GM10248 (cell line): ENCODE measurements at regions not wholly inside any gene's neighbourhood (a gene's known extent, or its start where the extent isn't known, plus 50 kb on each side); places are given as distances from the start of the nearest gene placed in this dataset.

Experiments used
- CTCF ChIA-PET: fragments of 300-600 bp; sonication (Branson Sonifier 250); formaldehyde crosslinking; extraction: SDS; loops from one replicate; lab custom pipeline; 2021; ENCODE audit warnings: antibody characterized with exemption; lab: Yijun Ruan, JAX
- POLR2A ChIA-PET: fragments of 350-650 bp; sonication (Branson Sonifier 250); formaldehyde crosslinking; extraction: SDS; loops from one replicate; lab custom pipeline; 2020; ENCODE audit warnings: antibody characterized with exemption; lab: Yijun Ruan, JAX
- DNase-seq: peaks from one replicate; pipeline ENCODE4 v3.0.0; 2012; ENCODE audit errors: extremely low spot score
- TF ChIP-seq, protein P1 (sequence below): IDR thresholded peaks from 2 replicates; pipeline ENCODE4 v1.5.1; 2012; ENCODE audit warnings: mild to moderate bottlenecking, low read depth; ENCODE audit errors: extremely low read depth, missing control alignments, control extremely low read depth

DNA sequence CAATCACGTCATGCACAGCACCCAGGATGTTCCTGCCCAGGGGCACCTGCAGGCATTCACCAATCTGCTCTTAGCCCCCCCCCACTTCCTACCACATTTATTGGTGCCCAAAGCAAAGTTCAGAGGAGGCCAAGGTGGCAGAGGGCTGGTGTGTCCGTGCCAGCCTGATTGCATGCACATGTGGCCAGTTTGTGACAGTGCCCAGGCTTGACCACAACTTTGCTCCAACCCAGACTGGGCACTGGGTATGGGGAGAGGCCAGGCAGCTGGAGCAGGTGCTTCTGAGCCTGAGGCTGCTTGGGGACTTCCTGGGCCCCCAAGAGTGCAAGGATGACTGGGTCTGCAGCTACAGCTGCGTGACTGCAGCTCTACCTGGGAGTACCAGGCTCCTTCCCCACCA lies 192.3 kb upstream of the BCHE start:
- TF ChIP-seq, protein P1, sequence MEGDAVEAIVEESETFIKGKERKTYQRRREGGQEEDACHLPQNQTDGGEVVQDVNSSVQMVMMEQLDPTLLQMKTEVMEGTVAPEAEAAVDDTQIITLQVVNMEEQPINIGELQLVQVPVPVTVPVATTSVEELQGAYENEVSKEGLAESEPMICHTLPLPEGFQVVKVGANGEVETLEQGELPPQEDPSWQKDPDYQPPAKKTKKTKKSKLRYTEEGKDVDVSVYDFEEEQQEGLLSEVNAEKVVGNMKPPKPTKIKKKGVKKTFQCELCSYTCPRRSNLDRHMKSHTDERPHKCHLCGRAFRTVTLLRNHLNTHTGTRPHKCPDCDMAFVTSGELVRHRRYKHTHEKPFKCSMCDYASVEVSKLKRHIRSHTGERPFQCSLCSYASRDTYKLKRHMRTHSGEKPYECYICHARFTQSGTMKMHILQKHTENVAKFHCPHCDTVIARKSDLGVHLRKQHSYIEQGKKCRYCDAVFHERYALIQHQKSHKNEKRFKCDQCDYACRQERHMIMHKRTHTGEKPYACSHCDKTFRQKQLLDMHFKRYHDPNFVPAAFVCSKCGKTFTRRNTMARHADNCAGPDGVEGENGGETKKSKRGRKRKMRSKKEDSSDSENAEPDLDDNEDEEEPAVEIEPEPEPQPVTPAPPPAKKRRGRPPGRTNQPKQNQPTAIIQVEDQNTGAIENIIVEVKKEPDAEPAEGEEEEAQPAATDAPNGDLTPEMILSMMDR, result no peak

DNA sequence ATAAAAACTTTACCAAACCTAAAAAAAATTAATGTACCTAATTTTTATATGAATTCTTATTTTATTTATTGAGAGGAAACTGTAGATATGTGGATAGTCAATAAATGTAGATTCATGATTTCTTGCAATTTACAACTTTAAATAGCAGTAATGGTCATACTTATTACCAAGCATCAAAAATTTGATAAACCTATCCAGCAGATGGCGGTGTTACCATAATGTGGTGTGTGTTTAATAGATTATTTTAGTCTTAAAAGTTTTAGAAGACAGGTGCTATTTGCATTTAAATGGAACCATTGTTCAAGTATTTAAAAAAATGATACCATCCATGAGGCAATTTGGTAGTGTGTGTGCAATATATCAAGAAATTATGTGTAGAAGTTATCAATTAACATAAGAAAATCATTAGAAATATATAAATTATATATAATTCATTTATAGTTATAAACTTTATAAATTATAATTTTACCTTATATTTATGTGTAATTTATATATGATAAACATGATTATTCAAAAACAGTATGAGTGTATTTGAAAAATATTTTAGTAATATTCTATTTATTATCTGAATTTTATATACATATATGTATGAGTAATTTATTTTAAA lies 176.0 kb upstream of the BCHE start:
- TF ChIP-seq, protein P1, result peak; percentile 25
- no peak for DNase-seq
- POLR2A ChIA-PET, result no interaction called here
- CTCF ChIA-PET, result interaction anchor here (1.0 kb wide), 1 partner anchor 16 kb away, joined by 3 read pairs; no protein-coding TSS in a partner anchor

More for the DNA sequence above, 192.3 kb upstream of the BCHE start:
- ChIA-PET CTCF (interaction anchor here (1.4 kb wide), 1 partner anchor 18 kb away, joined by 3 read pairs; no protein-coding TSS in a partner anchor), POLR2A (no interaction called here)
- DNase-seq, result no peak

DNA sequence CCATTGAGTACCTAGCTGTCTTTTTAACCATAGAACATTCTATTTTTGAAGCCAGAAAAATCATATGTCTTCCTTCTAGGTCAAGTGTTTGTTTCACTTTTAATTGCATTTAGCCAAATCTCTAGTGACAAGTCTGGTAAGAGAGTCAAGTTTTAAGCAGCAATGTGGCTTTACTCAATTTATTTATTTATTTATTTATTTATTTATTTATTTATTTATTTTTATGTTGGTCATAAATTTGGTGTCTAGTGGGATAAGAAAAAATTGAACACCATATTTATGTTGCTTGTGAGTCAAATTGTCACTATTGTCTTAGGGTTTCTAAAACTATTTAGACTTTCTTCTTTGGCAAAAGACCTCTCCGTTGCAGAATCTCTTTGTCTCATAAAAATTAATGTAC lies 174.5 kb upstream of the BCHE start:
- ChIA-PET POLR2A (no interaction called here), CTCF (interaction anchor here (1.1 kb wide), 1 partner anchor 18 kb away, joined by 3 read pairs; no protein-coding TSS in a partner anchor)
- DNase-seq, result no peak
- TF ChIP-seq, protein P1, result no peak

DNA sequence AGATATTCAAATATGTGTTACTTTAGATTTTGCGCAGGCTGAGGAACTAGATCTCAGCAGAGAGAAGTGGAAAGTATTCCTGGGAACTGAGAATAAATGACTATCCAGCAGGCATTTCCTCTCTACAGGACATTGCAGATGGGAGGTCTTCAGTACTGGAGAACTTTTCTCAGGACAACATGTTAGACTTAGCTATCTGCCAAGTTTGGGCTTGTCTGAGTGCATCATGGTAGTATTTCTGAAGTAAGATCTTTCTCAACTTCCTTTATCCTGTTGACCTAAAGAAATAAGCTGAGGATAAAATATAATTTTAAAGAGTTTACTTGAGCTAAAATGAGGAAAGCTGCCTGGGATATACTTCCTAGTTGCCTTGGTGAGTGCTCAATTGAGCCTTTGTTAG lies 167.9 kb upstream of the BCHE start:
- POLR2A ChIA-PET, result no interaction called here
- CTCF ChIA-PET, result interaction anchor here (1.1 to 1.5 kb wide), 2 partner anchors 10 to 12 kb away, joined by 3 read pairs; no protein-coding TSS in a partner anchor
- TF ChIP-seq, protein P1, result no peak
- DNase-seq, result no peak

DNA sequence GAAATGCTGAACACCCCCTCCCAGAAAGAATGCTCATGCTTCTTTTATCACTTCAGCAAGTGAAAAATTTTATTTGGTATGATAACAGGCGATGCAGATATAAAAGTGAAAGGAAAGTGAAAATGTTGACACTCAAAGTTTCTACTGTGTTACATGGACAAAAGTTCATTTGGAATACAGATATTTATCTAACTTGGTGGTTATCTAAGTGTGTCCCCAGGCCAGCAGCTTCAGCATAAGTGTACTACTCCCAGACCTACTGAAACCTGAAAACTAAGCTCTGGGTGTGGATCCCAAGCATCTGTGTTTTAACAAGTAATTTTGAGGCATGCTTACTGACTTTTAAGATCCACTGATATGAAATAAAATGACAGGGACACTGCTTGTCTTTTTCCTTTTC lies 157.1 kb upstream of the BCHE start:
- DNase-seq, result no peak
- TF ChIP-seq, protein P1, result no peak
- ChIA-PET CTCF (no interaction called here), POLR2A (no interaction called here)

DNA sequence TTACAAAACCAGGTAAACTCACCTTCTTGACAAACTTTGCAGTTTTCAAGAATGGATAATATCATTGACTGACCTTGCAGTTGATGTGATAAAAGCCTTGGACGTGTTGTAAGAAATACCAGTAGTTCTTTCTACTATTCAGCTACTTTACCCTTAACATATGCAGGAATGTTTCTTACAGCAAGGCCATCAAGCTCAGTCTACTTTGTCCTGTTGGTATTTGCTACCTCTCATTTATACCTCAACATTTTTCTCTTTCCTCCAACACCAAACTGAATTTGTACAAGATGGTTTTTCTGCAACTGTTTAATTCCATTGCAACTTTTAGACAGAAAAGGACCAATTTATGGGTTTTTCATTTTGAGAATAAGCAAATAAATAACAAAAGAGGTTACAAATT lies 147.4 kb upstream of the BCHE start:
- TF ChIP-seq, protein P1, result no peak
- ChIA-PET POLR2A (no interaction called here), CTCF (no interaction called here)
- no peak for DNase-seq
